Natural killer cell treated with Interleukin-12 subunit alpha and Interleukin-12 subunit beta and Interleukin-15 and Interleukin-18, amount 100 ng/mL, for 72 hours (primary cell): ENCODE measurements at regions not wholly inside any gene's neighbourhood (a gene's known extent, or its start where the extent isn't known, plus 50 kb on each side); places are given as distances from the start of the nearest gene placed in this dataset.
"Not testable (repeated sequence)": the region's sequence is repeated elsewhere in the genome, so short reads cannot be mapped to it uniquely, and the experiment has no call there.

Source experiments
- ATAC-seq, 2 donors: fragments of 150-1000 bp; cut with Tn5 transposase in 1 of 2; sonication (Bioruptor Pico), chemical (Tn5 transposase) in 1 of 2; 2 replicates each; pipeline ENCODE4 v1.10.0; 2021
- DNase-seq: peaks from one replicate; pipeline ENCODE4 v3.0.0; 2022; ENCODE audit warnings: low spot score
- H3K27ac Mint-ChIP-seq, 2 donors: 1 replicate in 1 of 2; 2 replicates in 1 of 2; pipeline ENCODE4 v1.8.0; 2022; ENCODE audit warnings: mixed read lengths in 2 of 2, mild to moderate bottlenecking in 1 of 2, moderate library complexity in 1 of 2
- H3K27me3 Mint-ChIP-seq, 2 donors: 1 replicate in 1 of 2; 2 replicates in 1 of 2; pipeline ENCODE4 v1.8.0; 2022; ENCODE audit warnings: mixed read lengths in 2 of 2
- H3K36me3 Mint-ChIP-seq: one replicate; pipeline ENCODE4 v1.8.0; 2022; ENCODE audit warnings: mixed read lengths
- H3K4me1 Mint-ChIP-seq, 2 donors: 1 replicate in 1 of 2; 2 replicates in 1 of 2; pipeline ENCODE4 v1.8.0; 2022; ENCODE audit warnings: low read depth in 2 of 2, mixed read lengths in 2 of 2, mild to moderate bottlenecking in 1 of 2
- H3K4me3 Mint-ChIP-seq: one replicate; pipeline ENCODE4 v1.8.0; 2022; ENCODE audit warnings: mixed read lengths
- H3K9me3 Mint-ChIP-seq: 2 replicates; pipeline ENCODE4 v1.8.0; 2022; ENCODE audit warnings: mixed read lengths

- DNase-seq (no peak), ATAC-seq (no peak)
- Mint-ChIP-seq H3K4me3 (no peak overlapping the region), H3K4me1 (no peaks in the 10 kb centered on the region), H3K27ac (no peak overlapping the region), H3K9me3 (no peaks in the 10 kb centered on the region), H3K36me3 (no peaks in the 10 kb centered on the region), H3K27me3 (peaks cover 0 to 5% of the 10 kb centered on the region in 2 donors)
These were observed 57.8 kb downstream of the OR2B2 start for GRCh38 chr6:27854421-27854820.

- DNase-seq (no peak), ATAC-seq (no peak)
- H3K4me3 Mint-ChIP-seq: no peak overlapping the region
- no peaks in the 10 kb centered on the region for H3K4me1 Mint-ChIP-seq
- H3K27me3 Mint-ChIP-seq: peaks cover 0 to 5% of the 10 kb centered on the region in 2 donors
- H3K9me3 Mint-ChIP-seq: no peaks in the 10 kb centered on the region
- no peak overlapping the region for H3K27ac Mint-ChIP-seq
- H3K36me3 Mint-ChIP-seq: no peaks in the 10 kb centered on the region
These were observed 60.8 kb downstream of the OR2B2 start for GRCh38 chr6:27851440-27851839.

- ATAC-seq, H3K27me3 Mint-ChIP-seq, H3K4me1 Mint-ChIP-seq, H3K9me3 Mint-ChIP-seq, H3K36me3 Mint-ChIP-seq, H3K4me3 Mint-ChIP-seq, DNase-seq, H3K27ac Mint-ChIP-seq: not testable (repeated sequence)
These were observed 63.2 kb downstream of the OR2B2 start for GRCh38 chr6:27849001-27849400.

GRCh38 chr6:27847706-27848105 is 64.5 kb downstream of the OR2B2 start:
- H3K27me3 Mint-ChIP-seq: peaks cover 0 to 5% of the 10 kb centered on the region in 2 donors
- no peak overlapping the region for H3K27ac Mint-ChIP-seq
- H3K9me3 Mint-ChIP-seq: no peaks in the 10 kb centered on the region
- no peaks in the 10 kb centered on the region for H3K36me3 Mint-ChIP-seq
- H3K4me3 Mint-ChIP-seq: no peak overlapping the region
- ATAC-seq (no peak), DNase-seq (no peak)
- no peaks in the 10 kb centered on the region for H3K4me1 Mint-ChIP-seq

- Mint-ChIP-seq H3K27ac (no peak overlapping the region), H3K27me3 (no peaks in the 10 kb centered on the region), H3K4me3 (no peak overlapping the region), H3K4me1 (peaks cover 12 to 14% of the 10 kb centered on the region in 2 donors), H3K36me3 (no peaks in the 10 kb centered on the region), H3K9me3 (no peaks in the 10 kb centered on the region)
- DNase-seq (no peak), ATAC-seq (no peak)
These were observed 71.6 kb downstream of the OR2B2 start for GRCh38 chr6:27840572-27840971.

- Mint-ChIP-seq H3K9me3 (no peaks in the 10 kb centered on the region), H3K4me1 (peaks cover 17 to 20% of the 10 kb centered on the region in 2 donors), H3K36me3 (peaks cover 4% of the 10 kb centered on the region), H3K27me3 (no peaks in the 10 kb centered on the region), H3K4me3 (no peak overlapping the region), H3K27ac (no peak overlapping the region)
- DNase-seq (no peak), ATAC-seq (no peak)
These were observed 72.3 kb downstream of the OR2B2 start for GRCh38 chr6:27839626-27840475.

- no peak for DNase-seq
- no peaks in the 10 kb centered on the region for H3K27me3 Mint-ChIP-seq
- H3K27ac Mint-ChIP-seq: no peak overlapping the region
- H3K9me3 Mint-ChIP-seq: no peaks in the 10 kb centered on the region
- H3K4me1 Mint-ChIP-seq: peaks cover 20 to 21% of the 10 kb centered on the region in 2 donors
- peaks cover 5% of the 10 kb centered on the region for H3K36me3 Mint-ChIP-seq
- peak; percentile 48 to 56 for ATAC-seq
- no peak overlapping the region for H3K4me3 Mint-ChIP-seq
These were observed 73.1 kb downstream of the OR2B2 start for GRCh38 chr6:27838945-27839625.

- Mint-ChIP-seq H3K4me1 (peaks cover 21 to 23% of the 10 kb centered on the region in 2 donors), H3K4me3 (no peak overlapping the region), H3K27ac (no peak overlapping the region), H3K27me3 (no peaks in the 10 kb centered on the region), H3K36me3 (peaks cover 5% of the 10 kb centered on the region), H3K9me3 (no peaks in the 10 kb centered on the region)
- DNase-seq: peak; percentile 87
- peak; percentile 83 to 91 for ATAC-seq
These were observed 73.9 kb downstream of the OR2B2 start for GRCh38 chr6:27838058-27838944.

- Mint-ChIP-seq H3K4me1 (peaks cover 21 to 23% of the 10 kb centered on the region in 2 donors), H3K9me3 (no peaks in the 10 kb centered on the region), H3K27ac (no peak overlapping the region), H3K27me3 (no peaks in the 10 kb centered on the region), H3K36me3 (peaks cover 5% of the 10 kb centered on the region), H3K4me3 (no peak overlapping the region)
- DNase-seq (no peak), ATAC-seq (peak; percentile 10 to 33)
These were observed 74.6 kb downstream of the OR2B2 start for GRCh38 chr6:27837625-27838057.

- Mint-ChIP-seq H3K4me3 (no peak overlapping the region), H3K36me3 (peaks cover 5% of the 10 kb centered on the region)
- peak; percentile 50 to 69 for ATAC-seq
These were observed 75.2 kb downstream of the OR2B2 start for GRCh38 chr6:27836783-27837624.

GRCh38 chr6:27836141-27836782 is 75.9 kb downstream of the OR2B2 start:
- peaks cover 26% of the 10 kb centered on the region in 2 donors for H3K4me1 Mint-ChIP-seq
- H3K27ac Mint-ChIP-seq: no peak overlapping the region
- no peak overlapping the region for H3K4me3 Mint-ChIP-seq
- DNase-seq: no peak
- no peak for ATAC-seq
- no peaks in the 10 kb centered on the region for H3K9me3 Mint-ChIP-seq
- no peaks in the 10 kb centered on the region for H3K27me3 Mint-ChIP-seq
- peaks cover 5% of the 10 kb centered on the region for H3K36me3 Mint-ChIP-seq

More at GRCh38 chr6:27836783-27837624, 75.2 kb downstream of the OR2B2 start:
- peaks cover 21 to 23% of the 10 kb centered on the region in 2 donors for H3K4me1 Mint-ChIP-seq
- no peaks in the 10 kb centered on the region for H3K27me3 Mint-ChIP-seq
- DNase-seq: peak; percentile 70
- no peaks in the 10 kb centered on the region for H3K9me3 Mint-ChIP-seq
- H3K27ac Mint-ChIP-seq: no peak overlapping the region

- peak overlapping the region; percentile 57 for H3K4me3 Mint-ChIP-seq
- ATAC-seq (no peak), DNase-seq (no peak)
- H3K36me3 Mint-ChIP-seq: peaks cover 5% of the 10 kb centered on the region
- H3K9me3 Mint-ChIP-seq: no peaks in the 10 kb centered on the region
- peaks cover 35 to 36% of the 10 kb centered on the region in 2 donors for H3K4me1 Mint-ChIP-seq
- H3K27ac Mint-ChIP-seq: peak overlapping the region in 1 of 2 donors; percentile 75
- no peaks in the 10 kb centered on the region for H3K27me3 Mint-ChIP-seq
These were observed 77.2 kb downstream of the OR2B2 start for GRCh38 chr6:27834879-27835549.
